CD4-positive, alpha-beta T cell (primary cell): ENCODE measurements at regions not wholly inside any gene's neighbourhood (a gene's known extent, or its start where the extent isn't known, plus 50 kb on each side); places are given as distances from the start of the nearest gene placed in this dataset.
"Not testable (repeated sequence)": the region's sequence is repeated elsewhere in the genome, so short reads cannot be mapped to it uniquely, and the experiment has no call there.

ENCODE experiments used
- ATAC-seq: fragments of 200-7000 bp; cut with Tn5 transposase; one replicate; pipeline ENCODE4 v1.10.0; 2022; ENCODE audit warnings: mild to moderate bottlenecking; ENCODE audit not compliant: poor library complexity
- CTCF ChIA-PET: fragments of 350-600 bp; sonication (Branson Sonifier 250); formaldehyde crosslinking; loops from one replicate; lab custom pipeline; 2021; ENCODE audit warnings: antibody characterized with exemption, inconsistent platforms; lab: Charles Lee
- POLR2A ChIA-PET: fragments of 350-600 bp; sonication (Branson Sonifier 250); formaldehyde crosslinking; loops from one replicate; lab custom pipeline; 2021; ENCODE audit warnings: antibody characterized with exemption, inconsistent platforms; lab: Charles Lee
- DNase-seq, 14 experiments: peaks; one replicate each; pipeline ENCODE4 v3.0.0-alpha.2; 2013 to 2020; ENCODE audit warnings: mixed read lengths in 2 of 14
- H3K27ac ChIP-seq, 2 donors: one replicate each; pipeline versions ENCODE4 v1.5.1 to v1.7.0; 2013; ENCODE audit warnings: low read length in 2 of 2, low read depth in 1 of 2, mild to moderate bottlenecking in 1 of 2
- H3K27me3 ChIP-seq, 2 experiments: 1 replicate in 1 of 2; 2 replicates in 1 of 2; pipeline versions ENCODE4 v1.6.1 to v1.7.0; 2013; ENCODE audit warnings: low read length in 2 of 2, control low read depth in 1 of 2, mild to moderate bottlenecking in 1 of 2, moderate library complexity in 1 of 2; ENCODE audit not compliant: insufficient read depth in 2 of 2, control insufficient read depth in 1 of 2
- H3K36me3 ChIP-seq: one replicate; pipeline ENCODE4 v1.6.1; 2013; ENCODE audit warnings: low read length, control low read depth; ENCODE audit not compliant: insufficient read depth
- H3K4me1 ChIP-seq: one replicate; pipeline ENCODE4 v1.6.1; 2013; ENCODE audit warnings: low read length, control low read depth; ENCODE audit not compliant: insufficient read depth
- H3K4me3 ChIP-seq: one replicate; pipeline ENCODE4 v1.5.1; 2013; ENCODE audit warnings: mild to moderate bottlenecking, low read length, moderate library complexity
- H3K9me3 ChIP-seq, 2 experiments: 1 replicate in 1 of 2; 2 replicates in 1 of 2; pipeline versions ENCODE4 v1.6.1 to v1.7.0; 2013; ENCODE audit warnings: low read length in 2 of 2, mild to moderate bottlenecking in 2 of 2, control low read depth in 1 of 2, moderate library complexity in 1 of 2; ENCODE audit not compliant: control insufficient read depth in 1 of 2, insufficient read depth in 1 of 2
- H3K27ac Mint-ChIP-seq: one replicate; pipeline ENCODE4 v1.8.0; 2020; ENCODE audit warnings: mixed read lengths
- H3K27me3 Mint-ChIP-seq: one replicate; pipeline ENCODE4 v1.8.0; 2021; ENCODE audit warnings: mixed read lengths
- H3K36me3 Mint-ChIP-seq: one replicate; pipeline ENCODE4 v1.8.0; 2021; ENCODE audit warnings: low read depth, mixed read lengths
- H3K4me1 Mint-ChIP-seq: one replicate; pipeline ENCODE4 v1.8.0; 2021; ENCODE audit warnings: low read depth, mixed read lengths
- H3K4me3 Mint-ChIP-seq: one replicate; pipeline ENCODE4 v1.8.0; 2020; ENCODE audit warnings: mild to moderate bottlenecking, mixed read lengths
- H3K9me3 Mint-ChIP-seq: one replicate; pipeline ENCODE4 v1.8.0; 2020; ENCODE audit warnings: mixed read lengths
- intact Hi-C, 2 experiments: fragments of 100-400 bp; cut with DNase I in 1 of 2; cut with micrococcal nuclease in 1 of 2; formaldehyde crosslinking; loops; one replicate each; pipeline versions ENCODE4 v1.15.1 to v1.9.0; 2023 to 2025; cut with DNase I, micrococcal nuclease

GRCh38 chr19:14289810-14290209 lies 83.8 kb upstream of the ADGRL1 start:
- not testable (repeated sequence) for ATAC-seq, H3K36me3 Mint-ChIP-seq, H3K27ac ChIP-seq, H3K4me3 ChIP-seq, DNase-seq, H3K4me1 ChIP-seq, H3K36me3 ChIP-seq, H3K27ac Mint-ChIP-seq, H3K27me3 ChIP-seq, H3K4me3 Mint-ChIP-seq, H3K27me3 Mint-ChIP-seq, H3K9me3 ChIP-seq, H3K9me3 Mint-ChIP-seq
- intact Hi-C loops, result loop anchor here (2.0 to 10.0 kb wide), 4 partner anchors 55 to 153 kb away; partner anchors contain the start of gene ASF1B (in 1 of the 2)
- CTCF ChIA-PET, result interaction anchor here (1.6 kb wide), 1 partner anchor 59 kb away, joined by 4 read pairs; no protein-coding TSS in a partner anchor
- peaks cover 14% of the 10 kb centered on the region for H3K4me1 Mint-ChIP-seq
- POLR2A ChIA-PET, result interaction anchor here (1.1 kb wide), 1 partner anchor 153 kb away, joined by 4 read pairs; the partner anchor contains the start of gene ASF1B

- H3K36me3 ChIP-seq, H3K4me1 ChIP-seq, POLR2A ChIA-PET, H3K9me3 Mint-ChIP-seq, H3K27me3 ChIP-seq, H3K27me3 Mint-ChIP-seq, H3K4me3 Mint-ChIP-seq, H3K36me3 Mint-ChIP-seq, H3K4me3 ChIP-seq, DNase-seq, H3K9me3 ChIP-seq, H3K27ac Mint-ChIP-seq, H3K27ac ChIP-seq, ATAC-seq, CTCF ChIA-PET: not testable (repeated sequence)
- intact Hi-C loops, result loop anchor here (2.0 to 10.0 kb wide), 3 partner anchors 71 to 151 kb away; partner anchors contain the start of gene ASF1B (in 1 of the 2)
- peaks cover 15% of the 10 kb centered on the region for H3K4me1 Mint-ChIP-seq
Measured at GRCh38 chr19:14287837-14288236, 81.9 kb upstream of the ADGRL1 start.

GRCh38 chr19:14286594-14286993 lies 80.6 kb upstream of the ADGRL1 start:
- H3K9me3 Mint-ChIP-seq, H3K4me3 Mint-ChIP-seq, POLR2A ChIA-PET, ATAC-seq, CTCF ChIA-PET, H3K27me3 ChIP-seq, H3K9me3 ChIP-seq, DNase-seq, H3K27ac Mint-ChIP-seq, H3K4me3 ChIP-seq, H3K4me1 ChIP-seq, H3K36me3 ChIP-seq, H3K27me3 Mint-ChIP-seq, H3K36me3 Mint-ChIP-seq, H3K27ac ChIP-seq: not testable (repeated sequence)
- peaks cover 14% of the 10 kb centered on the region for H3K4me1 Mint-ChIP-seq
- intact Hi-C loops, result loop anchor here (5.0 to 10.0 kb wide), 2 partner anchors 69 to 72 kb away; no protein-coding TSS in a partner anchor

- H3K36me3 ChIP-seq, POLR2A ChIA-PET, H3K27me3 Mint-ChIP-seq, ATAC-seq, H3K4me3 Mint-ChIP-seq, H3K4me1 ChIP-seq, H3K27ac ChIP-seq, H3K9me3 ChIP-seq, H3K4me3 ChIP-seq, H3K27me3 ChIP-seq, H3K36me3 Mint-ChIP-seq, H3K9me3 Mint-ChIP-seq, H3K27ac Mint-ChIP-seq, DNase-seq, CTCF ChIA-PET: not testable (repeated sequence)
- peaks cover 14% of the 10 kb centered on the region for H3K4me1 Mint-ChIP-seq
- intact Hi-C loops, result loop anchor here (5.0 to 10.0 kb wide), 2 partner anchors 68 to 71 kb away; no protein-coding TSS in a partner anchor
Measured at GRCh38 chr19:14285726-14286125, 79.8 kb upstream of the ADGRL1 start.

GRCh38 chr19:14283813-14284520 lies 78.0 kb upstream of the ADGRL1 start:
- peaks cover 14% of the 10 kb centered on the region for H3K4me1 Mint-ChIP-seq
- POLR2A ChIA-PET, H3K27ac ChIP-seq, H3K27me3 Mint-ChIP-seq, ATAC-seq, CTCF ChIA-PET, H3K4me1 ChIP-seq, H3K9me3 ChIP-seq, H3K36me3 Mint-ChIP-seq, H3K27ac Mint-ChIP-seq, H3K9me3 Mint-ChIP-seq, H3K36me3 ChIP-seq, H3K4me3 Mint-ChIP-seq, H3K4me3 ChIP-seq, H3K27me3 ChIP-seq: not testable (repeated sequence)
- intact Hi-C loops, result loop anchor here in 1 of 2 experiments (10.0 kb wide), 1 partner anchor 69 kb away; no protein-coding TSS in a partner anchor
- peak in 1 of 14 experiments; percentile 23 for DNase-seq

- H3K9me3 Mint-ChIP-seq, H3K27ac Mint-ChIP-seq, H3K27ac ChIP-seq, ATAC-seq, H3K27me3 ChIP-seq, H3K4me3 ChIP-seq, H3K36me3 ChIP-seq, DNase-seq, intact Hi-C loops, H3K27me3 Mint-ChIP-seq, H3K36me3 Mint-ChIP-seq, H3K4me3 Mint-ChIP-seq, POLR2A ChIA-PET, CTCF ChIA-PET: not testable (repeated sequence)
- peaks cover 19% of the 10 kb centered on the region for H3K4me1 Mint-ChIP-seq
- peaks cover 16% of the 10 kb centered on the region for H3K4me1 ChIP-seq
- H3K9me3 ChIP-seq, result peaks cover 0 to 16% of the 10 kb centered on the region in 2 experiments
Measured at GRCh38 chr19:14279270-14279669, 73.3 kb upstream of the ADGRL1 start.
